Osteocyte (in vitro differentiated cells): ENCODE measurements at regions not wholly inside any gene's neighbourhood (a gene's known extent, or its start where the extent isn't known, plus 50 kb on each side); places are given as distances from the start of the nearest gene placed in this dataset.
A peak's percentile ranks its signal among the peaks of the same experiment; 100 is the strongest.

Experiments
- DNase-seq: peaks from one replicate; pipeline ENCODE4 v3.0.0; 2021; ENCODE audit warnings: mixed read lengths; ENCODE audit not compliant: unreplicated experiment; ENCODE audit errors: extremely low spot score
- H3K27ac Mint-ChIP-seq: one replicate; pipeline ENCODE4 v1.8.0; 2021; ENCODE audit warnings: mild to moderate bottlenecking, mixed read lengths; ENCODE audit not compliant: unreplicated experiment
- H3K27me3 Mint-ChIP-seq: one replicate; pipeline ENCODE4 v1.8.0; 2021; ENCODE audit warnings: mixed read lengths; ENCODE audit not compliant: unreplicated experiment
- H3K36me3 Mint-ChIP-seq: one replicate; pipeline ENCODE4 v1.8.0; 2021; ENCODE audit warnings: mixed read lengths; ENCODE audit not compliant: unreplicated experiment
- H3K4me1 Mint-ChIP-seq: one replicate; pipeline ENCODE4 v1.8.0; 2021; ENCODE audit warnings: mixed read lengths; ENCODE audit not compliant: unreplicated experiment
- H3K4me3 Mint-ChIP-seq: one replicate; pipeline ENCODE4 v1.8.0; 2021; ENCODE audit warnings: mild to moderate bottlenecking, moderate library complexity, mixed read lengths; ENCODE audit not compliant: unreplicated experiment
- H3K9me3 Mint-ChIP-seq: one replicate; pipeline ENCODE4 v1.8.0; 2021; ENCODE audit warnings: mixed read lengths; ENCODE audit not compliant: unreplicated experiment
- CTCF ChIP-seq: fragments of 200-600 bp; sonication (generic); IDR thresholded peaks from 2 replicates; pipeline ENCODE4 v1.5.0; 2021; ENCODE audit warnings: antibody characterized with exemption, mild to moderate bottlenecking, moderate library complexity

- no peak overlapping the region for H3K27ac Mint-ChIP-seq
- no peak for TF ChIP-seq CTCF
Measured at GRCh38 chr2:861655-862354, 88.8 kb upstream of the SNTG2 start.

GRCh38 chr2:860259-860855, 90.3 kb upstream of the SNTG2 start:
- peak; percentile 66 for DNase-seq
- Mint-ChIP-seq H3K4me1 (no peaks in the 10 kb centered on the region), H3K27ac (no peak overlapping the region), H3K27me3 (no peaks in the 10 kb centered on the region), H3K9me3 (no peaks in the 10 kb centered on the region), H3K36me3 (no peaks in the 10 kb centered on the region), H3K4me3 (no peak overlapping the region)
- TF ChIP-seq CTCF: no peak

More at GRCh38 chr2:861655-862354, 88.8 kb upstream of the SNTG2 start:
- no peaks in the 10 kb centered on the region for H3K9me3 Mint-ChIP-seq
- peak; percentile 73 for DNase-seq
- no peaks in the 10 kb centered on the region for H3K4me1 Mint-ChIP-seq
- H3K4me3 Mint-ChIP-seq: no peak overlapping the region
- no peaks in the 10 kb centered on the region for H3K27me3 Mint-ChIP-seq
- H3K36me3 Mint-ChIP-seq: no peaks in the 10 kb centered on the region

GRCh38 chr2:858646-859045, 92.0 kb upstream of the SNTG2 start:
- TF ChIP-seq CTCF: no peak
- no peaks in the 10 kb centered on the region for H3K27me3 Mint-ChIP-seq
- peaks cover 4% of the 10 kb centered on the region for H3K9me3 Mint-ChIP-seq
- no peaks in the 10 kb centered on the region for H3K4me1 Mint-ChIP-seq
- peak; percentile 74 for DNase-seq
- no peak overlapping the region for H3K27ac Mint-ChIP-seq
- H3K4me3 Mint-ChIP-seq: no peak overlapping the region
- H3K36me3 Mint-ChIP-seq: no peaks in the 10 kb centered on the region

GRCh38 chr2:857937-858336, 92.7 kb upstream of the SNTG2 start:
- no peaks in the 10 kb centered on the region for H3K4me1 Mint-ChIP-seq
- peaks cover 4% of the 10 kb centered on the region for H3K9me3 Mint-ChIP-seq
- no peak overlapping the region for H3K4me3 Mint-ChIP-seq
- DNase-seq: peak; percentile 51
- no peaks in the 10 kb centered on the region for H3K36me3 Mint-ChIP-seq
- TF ChIP-seq CTCF: no peak
- H3K27me3 Mint-ChIP-seq: no peaks in the 10 kb centered on the region
- no peak overlapping the region for H3K27ac Mint-ChIP-seq

- H3K4me3 Mint-ChIP-seq: no peak overlapping the region
- no peak for TF ChIP-seq CTCF
- no peaks in the 10 kb centered on the region for H3K36me3 Mint-ChIP-seq
- no peak overlapping the region for H3K27ac Mint-ChIP-seq
- no peaks in the 10 kb centered on the region for H3K27me3 Mint-ChIP-seq
- peaks cover 4% of the 10 kb centered on the region for H3K9me3 Mint-ChIP-seq
- H3K4me1 Mint-ChIP-seq: no peaks in the 10 kb centered on the region
- DNase-seq: peak; percentile 68
Measured at GRCh38 chr2:857081-857480, 93.6 kb upstream of the SNTG2 start.
